GM19468 (cell line): ENCODE measurements at regions not wholly inside any gene's neighbourhood (a gene's known extent, or its start where the extent isn't known, plus 50 kb on each side); places are given as distances from the start of the nearest gene placed in this dataset.

Experiments
- ATAC-seq: cut with Tn5 transposase; IDR thresholded peaks from one replicate; pipeline ENCODE4 v1.9.1; 2021; ENCODE audit warnings: mild to moderate bottlenecking, moderate library complexity, moderate number of reproducible peaks; ENCODE audit not compliant: unreplicated experiment; ENCODE audit errors: extremely low read depth

- ATAC-seq: no peak
These were observed 902.8 kb upstream of the PHF14 start for GRCh38 chr7:10070899-10071298.

GRCh38 chr7:10075866-10076265 lies 897.8 kb upstream of the PHF14 start:
- ATAC-seq: no peak

GRCh38 chr7:10076660-10077300 lies 896.9 kb upstream of the PHF14 start:
- no peak for ATAC-seq

GRCh38 chr7:10079572-10079971 lies 894.1 kb upstream of the PHF14 start:
- ATAC-seq: no peak

GRCh38 chr7:10082896-10083295 lies 890.8 kb upstream of the PHF14 start:
- ATAC-seq: no peak

- ATAC-seq: no peak
These were observed 889.9 kb upstream of the PHF14 start for GRCh38 chr7:10083766-10084165.

GRCh38 chr7:10085231-10085630 lies 888.4 kb upstream of the PHF14 start:
- no peak for ATAC-seq

- no peak for ATAC-seq
These were observed 873.1 kb upstream of the PHF14 start for GRCh38 chr7:10100572-10100971.

- ATAC-seq: no peak
These were observed 872.3 kb upstream of the PHF14 start for GRCh38 chr7:10101351-10101750.

- no peak for ATAC-seq
These were observed 869.4 kb upstream of the PHF14 start for GRCh38 chr7:10104292-10104691.

- no peak for ATAC-seq
These were observed 867.1 kb upstream of the PHF14 start for GRCh38 chr7:10106609-10107008.

- no peak for ATAC-seq
These were observed 857.2 kb upstream of the PHF14 start for GRCh38 chr7:10116511-10116910.

- ATAC-seq: no peak
These were observed 855.9 kb upstream of the PHF14 start for GRCh38 chr7:10117815-10118214.

GRCh38 chr7:10120936-10121335 lies 852.7 kb upstream of the PHF14 start:
- ATAC-seq: no peak

GRCh38 chr7:10121631-10122030 lies 852.0 kb upstream of the PHF14 start:
- no peak for ATAC-seq

GRCh38 chr7:10122551-10123100 lies 851.0 kb upstream of the PHF14 start:
- ATAC-seq: no peak

- no peak for ATAC-seq
These were observed 844.9 kb upstream of the PHF14 start for GRCh38 chr7:10128748-10129147.

GRCh38 chr7:10138087-10138854 lies 835.4 kb upstream of the PHF14 start:
- ATAC-seq: no peak

- ATAC-seq: no peak
These were observed 827.4 kb upstream of the PHF14 start for GRCh38 chr7:10146271-10146670.

GRCh38 chr7:10156972-10157371 lies 816.7 kb upstream of the PHF14 start:
- ATAC-seq: no peak

GRCh38 chr7:10181996-10182395 lies 791.7 kb upstream of the PHF14 start:
- ATAC-seq: no peak

GRCh38 chr7:10192074-10192473 lies 781.6 kb upstream of the PHF14 start:
- ATAC-seq: no peak
